T1000 (cell line): ENCODE measurements at regions not wholly inside any gene's neighbourhood (a gene's known extent, or its start where the extent isn't known, plus 50 kb on each side); places are given as distances from the start of the nearest gene placed in this dataset.
"Not testable (repeated sequence)": the region's sequence is repeated elsewhere in the genome, so short reads cannot be mapped to it uniquely, and the experiment has no call there.

ENCODE experiments used
- DNase-seq: peaks from one replicate; lab custom pipeline; 2025; ENCODE audit warnings: mixed read lengths; lab: John Stamatoyannopoulos, UW

DNA sequence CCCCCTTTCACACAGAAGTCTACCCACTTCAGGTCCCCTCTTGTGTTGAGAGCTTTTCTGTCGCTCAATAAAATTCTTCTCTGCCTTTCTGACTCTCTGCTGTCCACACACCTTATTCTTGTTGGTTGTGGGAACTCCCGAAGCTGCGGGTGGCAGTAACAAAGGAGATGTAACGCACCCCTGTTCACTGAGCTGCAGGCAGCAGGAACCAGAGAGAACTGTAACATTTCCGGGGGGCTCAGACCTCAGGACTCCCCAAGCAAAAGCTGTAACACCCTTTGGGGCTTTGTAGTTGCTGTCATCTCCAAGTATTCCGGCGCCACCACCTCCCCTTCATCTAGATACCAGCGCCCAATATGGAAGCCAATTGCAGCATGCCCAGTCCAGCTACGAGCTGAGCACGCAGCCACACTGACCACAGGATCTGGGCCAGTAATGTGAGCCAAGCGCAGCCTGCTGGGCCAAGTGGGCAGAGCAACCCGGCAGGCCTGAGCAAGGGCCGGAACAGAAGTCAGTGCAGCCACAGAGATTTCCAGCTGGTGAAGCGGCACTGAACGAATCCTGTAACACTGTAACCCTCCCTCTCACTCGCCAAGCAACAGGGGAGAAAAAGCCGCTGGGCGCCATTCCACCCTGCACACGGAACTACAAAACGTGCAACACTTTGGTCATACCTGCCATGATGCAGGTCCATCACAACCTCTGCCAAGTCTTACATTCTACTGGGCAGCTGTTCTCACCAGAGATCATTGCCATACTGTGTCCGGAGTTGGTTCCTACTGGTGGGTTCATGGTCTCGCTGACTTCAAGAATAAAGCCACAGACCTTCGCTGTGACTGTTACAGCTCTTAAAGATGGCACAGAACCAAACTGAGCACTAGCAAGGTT is 194.3 kb downstream of the SPATA31A6 start:
- not testable (repeated sequence) for DNase-seq

DNA sequence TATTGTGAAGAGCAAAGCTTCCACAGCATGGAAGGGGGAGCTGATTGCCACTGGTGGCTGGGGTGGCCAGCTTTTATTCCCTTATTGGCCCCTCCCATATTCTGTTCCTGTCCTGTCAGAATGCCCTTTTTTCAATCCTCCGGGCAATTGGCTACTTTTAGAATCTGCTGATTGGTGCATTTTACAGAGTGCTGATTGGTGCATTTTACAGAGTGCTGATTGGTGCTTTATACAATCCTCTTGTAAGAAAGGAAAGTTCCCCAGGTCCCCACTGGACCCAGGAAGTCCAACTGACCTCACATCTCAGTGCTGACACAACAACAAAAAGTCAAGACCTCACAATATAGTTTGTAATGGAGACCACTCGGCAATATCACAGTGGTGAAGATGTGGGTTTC is 195.0 kb downstream of the SPATA31A6 start:
- no peak for DNase-seq

DNA sequence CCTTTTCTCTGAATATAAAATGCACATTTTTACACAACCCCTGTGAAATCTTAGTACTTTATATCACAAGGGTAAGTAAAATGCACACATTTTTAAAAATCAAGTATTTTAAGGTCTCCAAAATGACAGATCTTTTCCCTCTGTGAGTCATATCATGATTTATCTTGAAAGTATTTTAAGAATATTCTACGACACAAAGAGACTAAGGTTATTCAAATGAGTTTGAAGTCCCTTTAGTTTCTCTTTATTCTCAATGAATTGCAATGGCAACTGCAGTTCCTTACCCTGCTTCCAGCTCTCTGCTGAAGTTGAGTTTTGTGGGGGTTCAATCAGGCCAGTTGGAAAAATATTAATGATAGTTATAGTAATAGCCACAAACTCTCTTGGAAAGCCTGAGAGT is 196.1 kb downstream of the SPATA31A6 start:
- not testable (repeated sequence) for DNase-seq

DNA sequence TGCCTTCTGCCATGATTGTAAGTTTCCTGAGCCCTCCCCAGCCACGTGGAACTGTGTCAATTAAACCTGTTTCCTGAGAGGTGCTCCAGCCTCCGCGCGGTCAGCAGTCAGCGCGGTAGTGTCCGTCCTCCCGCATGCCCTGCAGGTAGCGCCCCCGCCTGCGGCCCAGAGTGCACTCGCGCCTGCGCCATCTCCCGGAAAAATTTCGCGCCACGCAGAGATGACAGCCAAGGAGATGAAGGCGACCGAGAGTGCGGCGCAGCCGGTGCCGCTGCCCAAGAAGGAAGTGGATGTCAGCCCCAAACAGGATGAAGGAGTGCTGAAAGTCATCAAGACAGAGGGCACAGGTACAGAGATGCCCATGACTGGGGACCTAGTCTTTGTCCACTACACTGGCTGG is 201.1 kb downstream of the SPATA31A6 start:
- DNase-seq, result not testable (repeated sequence)

DNA sequence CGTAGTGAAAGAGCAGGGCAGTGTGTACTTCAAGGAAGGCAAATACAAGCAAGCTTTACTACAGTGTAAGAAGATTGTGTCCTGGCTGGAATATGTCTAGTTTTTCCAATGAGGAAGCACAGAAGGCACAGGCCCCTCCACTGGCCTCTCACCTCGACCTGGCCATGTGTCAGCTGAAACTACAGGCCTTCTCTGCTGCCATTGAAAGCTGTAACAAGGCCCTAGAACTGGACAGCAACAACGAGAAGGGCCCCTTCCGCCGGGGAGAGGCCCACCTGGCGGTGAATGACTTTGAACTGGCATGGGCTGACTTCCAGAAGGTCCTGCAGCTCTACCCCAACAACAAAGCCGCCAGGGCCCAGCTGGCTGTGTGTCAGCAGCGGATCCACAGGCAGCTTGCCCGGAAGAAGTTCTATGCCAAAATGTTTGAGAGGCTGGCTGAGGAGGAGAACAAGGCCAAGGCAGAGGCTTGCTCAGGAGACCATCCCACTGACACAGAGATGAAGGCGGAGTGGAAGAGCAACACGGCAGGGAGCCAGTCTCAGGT is 202.2 kb downstream of the SPATA31A6 start:
- DNase-seq, result not testable (repeated sequence)

DNA sequence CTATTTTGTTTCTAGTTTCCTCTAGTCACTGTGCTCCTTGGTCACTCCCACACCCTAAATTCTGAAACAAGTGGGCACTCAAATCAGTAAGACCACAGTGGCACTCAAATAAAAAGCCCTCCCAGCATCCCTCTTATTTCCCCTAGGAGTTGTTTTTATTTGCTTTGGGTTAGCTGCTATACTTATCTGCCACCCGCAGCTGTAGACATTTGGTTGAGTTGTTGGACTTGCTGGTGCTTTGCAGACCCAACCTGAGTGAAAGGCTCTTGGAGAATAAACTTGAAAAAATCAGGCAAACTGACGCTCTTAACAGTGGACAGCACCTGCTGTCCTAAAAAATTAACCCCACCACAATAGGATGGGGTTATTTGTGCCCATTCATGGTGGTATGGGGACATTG is 203.0 kb downstream of the SPATA31A6 start:
- no peak for DNase-seq

DNA sequence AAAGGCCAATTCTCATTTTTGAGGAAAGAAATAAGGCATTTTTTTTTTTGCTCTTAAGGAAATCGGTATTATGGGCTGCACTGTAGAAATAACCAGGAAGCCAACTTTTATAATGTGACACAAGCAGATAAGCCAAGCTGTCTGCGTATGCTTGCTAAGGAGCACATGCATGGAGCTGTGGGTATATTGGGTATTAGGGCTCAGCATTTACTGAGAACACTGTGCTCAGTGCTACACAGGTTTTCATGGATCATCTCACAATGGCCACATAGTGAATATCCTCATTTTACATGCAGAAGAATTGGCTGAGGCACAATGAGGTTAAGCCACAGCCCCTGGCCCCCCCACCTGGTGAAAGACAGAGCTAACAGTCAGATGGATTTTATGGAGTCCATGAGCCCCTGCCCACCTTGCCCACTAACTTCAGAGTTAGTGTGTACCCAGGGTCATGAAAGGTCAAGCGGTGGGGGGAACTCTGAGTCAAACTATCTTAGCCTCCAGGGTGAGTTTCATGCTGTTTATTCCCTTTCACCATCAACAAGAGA is 204.8 kb downstream of the SPATA31A6 start:
- no peak for DNase-seq

DNA sequence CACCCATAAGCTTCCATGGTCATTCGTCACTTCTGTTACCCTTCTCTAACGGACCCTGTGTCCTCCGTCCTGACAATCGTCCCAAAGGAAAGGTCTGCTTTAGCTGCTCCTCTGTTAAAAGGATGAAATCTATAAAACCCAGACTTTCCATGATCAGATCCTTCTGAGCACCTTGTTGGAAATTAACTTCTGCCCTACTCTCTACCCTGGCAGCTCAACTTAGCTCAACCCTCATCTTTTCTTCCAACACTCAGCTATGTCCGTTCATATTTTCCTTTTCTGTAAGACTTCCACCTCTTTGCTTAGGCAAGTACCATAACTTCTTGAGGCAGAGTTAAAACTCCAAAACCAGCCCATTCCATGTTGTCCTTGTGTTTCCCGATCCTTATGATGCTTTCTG is 205.4 kb downstream of the SPATA31A6 start:
- DNase-seq, result no peak

DNA sequence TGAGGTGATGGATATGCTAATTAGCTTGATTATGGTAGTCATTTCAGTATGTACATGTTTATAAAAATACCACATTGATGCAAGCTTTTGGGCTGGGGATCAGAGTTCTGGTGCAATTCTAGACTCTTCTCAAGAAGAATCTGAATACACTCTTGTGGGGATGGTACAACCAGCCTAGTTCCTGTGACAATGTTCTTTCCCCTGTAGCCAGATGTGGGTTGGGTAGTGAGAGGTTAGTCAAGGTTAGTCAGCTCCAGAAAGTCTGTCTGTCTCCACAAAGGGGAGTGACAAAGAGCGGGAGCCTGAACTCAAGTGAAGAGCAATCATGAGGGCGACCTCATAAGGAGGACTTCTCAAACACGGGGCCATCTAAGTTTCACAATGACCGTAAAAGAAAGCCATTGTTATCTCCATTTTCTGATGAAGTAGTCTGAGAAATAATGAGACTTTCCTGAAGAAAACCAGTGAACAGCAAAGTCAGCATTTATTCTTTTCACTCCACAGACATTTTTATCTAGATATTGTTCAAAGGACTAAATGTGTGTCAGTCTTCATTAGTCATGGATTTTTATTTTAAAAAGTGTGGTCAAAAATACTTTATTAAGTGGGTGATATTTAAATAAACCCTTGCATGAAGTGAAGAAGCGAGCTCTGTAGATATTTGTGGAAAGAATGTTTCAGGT is 209.5 kb downstream of the SPATA31A6 start:
- not testable (repeated sequence) for DNase-seq

DNA sequence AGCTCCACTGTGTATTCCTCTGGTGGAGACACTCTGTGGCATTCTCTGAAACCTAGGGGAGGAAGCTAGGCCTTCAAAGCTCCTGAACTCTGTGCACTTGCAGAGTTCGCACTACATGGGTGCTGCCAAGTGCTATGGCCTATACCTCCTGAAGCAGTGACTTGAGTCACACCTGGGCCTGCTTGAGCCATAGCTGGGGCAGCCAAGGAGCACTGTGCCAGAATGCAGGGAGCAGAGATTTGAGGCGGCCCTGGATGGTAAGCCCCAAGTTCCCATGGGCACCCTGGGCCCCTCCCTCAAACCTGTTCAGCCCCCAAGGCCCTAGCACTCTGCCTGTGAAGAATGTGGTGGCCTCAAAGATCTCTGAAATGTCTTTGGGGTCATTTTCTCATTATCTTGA is 212.9 kb downstream of the SPATA31A6 start:
- no peak for DNase-seq

DNA sequence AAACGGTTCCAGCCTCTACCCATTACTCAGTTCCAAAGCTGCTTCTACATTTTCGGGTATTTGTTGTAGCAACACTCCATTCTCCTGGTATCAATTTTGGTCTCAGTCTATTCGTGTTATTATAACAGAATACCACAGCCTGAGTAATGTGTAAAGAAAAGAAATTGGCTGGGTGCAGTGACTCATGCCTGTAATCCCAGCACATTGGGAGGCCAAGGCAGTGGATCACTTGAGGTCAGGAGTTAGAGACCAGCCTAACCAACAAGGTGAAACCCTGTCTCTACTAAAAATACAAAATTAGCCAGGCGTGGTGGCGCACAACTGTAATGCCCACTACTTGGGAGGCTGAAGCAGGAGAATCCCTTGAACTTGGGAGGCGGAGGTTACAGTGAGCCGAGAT is 213.9 kb downstream of the SPATA31A6 start:
- DNase-seq, result not testable (repeated sequence)

DNA sequence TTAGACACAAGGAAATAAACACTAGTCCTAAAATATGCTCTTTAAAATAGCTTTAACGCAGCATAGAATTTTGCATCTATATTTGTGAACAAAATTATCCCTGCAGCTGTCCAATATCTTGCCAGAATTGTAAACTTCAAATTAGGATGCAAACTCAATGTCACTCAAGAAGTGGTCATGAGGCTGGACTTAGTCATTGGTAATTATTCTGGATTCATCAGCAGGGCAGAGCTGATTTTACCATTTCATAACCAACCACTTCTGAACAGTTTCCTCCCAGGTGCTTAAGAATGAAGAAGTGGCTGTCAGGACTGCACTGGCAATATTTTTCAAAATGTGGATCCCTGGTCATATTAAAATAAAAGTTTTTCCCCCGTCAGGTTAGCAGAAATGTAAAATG is 219.5 kb downstream of the SPATA31A6 start:
- not testable (repeated sequence) for DNase-seq

DNA sequence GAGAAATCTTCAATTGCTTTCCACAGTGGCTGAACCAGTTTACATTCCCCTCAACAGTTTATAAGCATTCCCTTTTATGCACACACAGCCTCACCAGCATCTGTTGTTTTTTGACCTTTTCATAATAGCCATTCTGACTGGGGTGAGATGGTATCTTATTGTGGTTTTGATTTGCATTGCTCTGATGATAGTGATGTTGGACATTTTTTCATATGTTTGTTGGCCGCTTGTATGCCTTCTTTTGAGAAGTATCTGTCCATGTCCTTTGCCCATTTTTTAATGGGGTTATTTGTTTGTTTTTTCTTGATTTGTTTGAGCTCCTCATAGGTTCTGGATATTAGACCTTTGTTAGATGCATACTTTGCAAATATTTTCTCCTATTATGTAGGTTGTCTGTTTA is 226.1 kb downstream of the SPATA31A6 start:
- not testable (repeated sequence) for DNase-seq

DNA sequence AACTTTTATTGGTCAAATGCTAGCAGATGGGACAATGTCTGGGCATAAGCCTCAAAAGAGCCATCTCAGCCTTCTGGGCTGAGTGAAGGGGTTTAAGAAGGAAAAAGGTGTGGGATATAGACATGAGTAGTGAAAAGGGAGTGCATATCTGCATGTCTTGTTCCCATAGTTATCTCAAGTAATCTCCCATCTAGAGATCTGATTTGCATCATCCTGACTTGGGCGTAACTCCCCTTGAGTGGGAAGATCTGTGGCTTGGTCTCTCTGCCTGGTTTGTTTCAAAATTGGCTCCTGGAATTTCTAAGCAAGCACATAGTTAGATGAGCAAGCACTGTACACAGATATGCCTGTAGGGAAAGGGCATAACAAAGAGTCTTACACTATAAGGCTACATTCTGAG is 228.9 kb downstream of the SPATA31A6 start:
- not testable (repeated sequence) for DNase-seq

DNA sequence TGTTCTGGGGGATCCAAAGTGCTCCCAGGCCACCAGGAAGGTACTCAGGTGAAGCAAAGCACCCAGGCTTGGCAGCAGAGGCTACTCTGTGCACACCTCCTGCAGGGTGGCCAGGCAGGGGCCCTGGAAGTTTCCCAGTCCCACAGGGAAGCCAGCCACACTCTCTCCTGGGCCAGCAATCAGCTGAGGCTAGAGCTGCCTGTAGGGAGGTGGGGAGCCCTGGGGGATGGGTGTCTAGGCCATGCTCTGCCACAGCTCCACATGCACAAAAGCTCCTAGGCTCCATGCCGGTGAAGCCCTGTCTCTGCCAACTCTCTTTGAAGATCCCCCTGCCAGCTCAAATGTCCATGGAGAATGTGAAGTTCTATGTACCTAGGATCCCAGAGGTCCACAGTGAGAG is 231.4 kb downstream of the SPATA31A6 start:
- not testable (repeated sequence) for DNase-seq

DNA sequence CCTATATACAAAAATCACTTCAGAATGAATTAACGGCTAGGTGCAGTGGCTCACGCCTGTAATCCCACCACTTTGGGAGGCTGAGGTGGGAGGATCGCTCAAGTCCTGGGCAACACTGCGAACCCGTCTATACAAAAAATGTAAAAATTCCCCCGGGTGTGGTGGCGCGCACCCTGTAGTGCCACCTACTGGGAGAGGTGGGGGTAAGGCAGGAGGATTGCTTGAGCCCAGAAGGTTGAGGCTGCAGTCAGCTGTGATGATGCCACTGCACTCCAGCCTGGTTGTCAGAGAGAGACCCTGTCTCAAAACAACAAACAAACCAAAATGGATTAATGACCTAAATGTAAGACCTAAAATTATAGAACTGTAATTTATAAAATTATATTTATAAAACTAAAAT is 236.2 kb downstream of the SPATA31A6 start:
- not testable (repeated sequence) for DNase-seq

DNA sequence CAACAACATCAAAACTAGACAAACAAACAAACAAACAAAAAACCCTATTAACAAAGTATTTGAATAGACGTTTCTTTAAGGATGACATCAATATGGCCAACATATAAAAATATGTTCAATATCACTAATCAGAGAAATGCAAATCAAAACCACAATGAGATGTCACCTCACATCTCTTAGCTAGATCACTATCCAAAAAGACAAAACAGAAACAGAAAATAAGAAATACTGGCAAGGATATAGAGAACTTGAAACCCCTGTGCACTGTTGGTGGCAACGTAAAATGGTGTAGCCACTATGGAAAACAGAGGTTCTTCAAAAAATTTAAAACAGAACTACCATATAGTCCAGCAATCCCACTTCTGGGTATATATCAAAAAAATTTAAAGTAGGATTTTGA is 236.9 kb downstream of the SPATA31A6 start:
- DNase-seq, result not testable (repeated sequence)

DNA sequence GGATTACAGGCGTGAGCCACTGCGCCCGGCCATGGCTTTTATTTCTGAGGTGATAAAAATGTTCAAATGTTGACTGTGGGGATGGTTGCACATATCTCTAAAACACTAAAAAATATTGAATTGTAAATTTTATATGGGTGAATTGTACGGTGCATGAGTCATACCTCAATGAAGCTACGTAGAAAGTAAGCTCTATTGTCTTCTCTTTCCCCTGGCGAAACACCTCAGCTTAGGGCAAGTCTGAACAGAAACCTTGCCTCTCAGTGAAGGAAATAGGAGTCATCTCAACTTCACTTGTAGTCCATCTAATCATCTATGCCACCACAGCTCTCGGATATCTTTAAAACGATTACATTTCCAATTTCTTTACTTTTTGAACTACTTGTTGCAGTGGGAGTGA is 238.2 kb downstream of the SPATA31A6 start:
- not testable (repeated sequence) for DNase-seq

DNA sequence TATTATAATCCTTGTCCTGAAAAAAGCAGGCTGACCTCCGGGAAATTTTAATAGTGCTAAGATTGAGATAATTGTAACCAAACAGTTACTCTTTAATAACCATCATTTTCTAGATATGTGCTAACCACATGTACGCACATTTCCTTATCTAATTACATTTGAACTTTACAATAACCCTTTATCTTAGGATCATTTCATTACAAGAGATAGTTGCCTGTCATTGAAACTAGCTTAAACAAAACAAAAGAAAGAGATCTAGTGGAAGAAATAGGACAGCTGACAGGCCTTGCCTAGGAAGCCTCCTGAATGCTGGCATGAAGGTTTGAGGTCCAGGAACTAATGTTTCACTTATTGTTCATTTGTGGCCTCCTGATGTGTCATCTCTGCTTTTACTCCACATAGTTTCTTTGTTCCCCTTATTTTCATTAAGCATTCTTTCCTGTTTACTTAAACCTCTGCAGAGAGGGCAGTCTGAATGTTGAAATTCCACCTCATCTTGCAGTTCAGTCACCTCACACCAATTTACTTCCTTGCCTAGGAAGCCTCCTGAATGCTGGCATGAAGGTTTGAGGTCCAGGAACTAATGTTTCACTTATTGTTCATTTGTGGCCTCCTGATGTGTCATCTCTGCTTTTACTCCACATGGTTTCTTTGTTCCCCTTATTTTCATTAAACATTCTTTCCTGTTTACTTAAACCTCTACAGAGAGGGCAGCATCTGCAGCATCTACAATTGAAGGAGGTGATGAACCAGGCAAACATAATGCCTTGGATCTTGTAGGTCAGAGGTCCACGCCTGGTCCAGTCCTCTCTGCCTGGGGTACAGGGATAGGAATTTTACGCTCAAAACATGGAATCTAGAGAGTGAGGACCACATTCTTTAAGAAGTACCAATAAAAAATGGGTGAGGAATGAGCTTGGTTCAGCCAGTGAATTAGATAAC is 247.5 kb downstream of the SPATA31A6 start:
- peak; percentile 43 for DNase-seq

DNA sequence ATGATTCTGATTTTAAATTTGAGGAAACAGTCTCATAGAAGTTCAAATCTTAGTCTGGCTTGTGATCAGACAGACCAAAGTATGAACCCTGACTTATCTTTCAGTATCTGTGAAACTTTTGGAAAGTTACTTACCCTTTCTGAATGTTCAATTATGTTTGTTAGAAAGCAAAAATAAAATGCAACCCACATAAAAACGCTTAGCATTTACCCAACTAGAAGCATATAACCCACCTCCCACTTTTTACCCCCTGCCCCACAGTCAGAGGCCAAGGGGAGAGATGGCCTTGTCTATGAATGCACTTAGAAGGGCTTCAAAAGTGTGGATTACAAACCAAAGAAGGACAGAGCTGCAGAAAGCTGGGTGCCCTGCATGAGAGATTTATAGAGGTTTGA is 248.2 kb downstream of the SPATA31A6 start:
- not testable (repeated sequence) for DNase-seq
